ENCODE measurements at regions not wholly inside any gene's neighbourhood (a gene's known extent, or its start where the extent isn't known, plus 50 kb on each side); places are given as distances from the start of the nearest gene placed in this dataset.

GRCh38 chr17:33941744-33942143, 313.3 kb upstream of the CCL2 start:
- in situ Hi-C loops (cut with MboI; ENCODE audit: low sequenced_read_pairs) (no loop called here), dilution Hi-C loops (cut with HindIII; ENCODE audit: low sequenced_read_pairs, unreplicated experiment) (no loop called here)
- H3K79me1 ChIP-seq (ENCODE audit: low read depth in 1 of 2, low read length in 2 of 2), result no peaks in the 10 kb centered on the region

More at GRCh38 chr17:33941744-33942143, 313.3 kb upstream of the CCL2 start:
- no peak overlapping the region for H2AFZ ChIP-seq (replicated peaks; ENCODE audit: low read length, poor library complexity)
- no peak overlapping the region for H2AK5ac ChIP-seq (ENCODE audit: low read depth, low read length)
- H4K20me1 ChIP-seq (ENCODE audit: insufficient read depth, low read length), result no peaks in the 10 kb centered on the region
- POLR2A ChIA-PET (ENCODE audit: unreplicated experiment), result no interaction called here
- no peaks in the 10 kb centered on the region for H3K9me3 ChIP-seq (ENCODE audit: control insufficient read depth, insufficient read depth, low read length)
- H4K91ac ChIP-seq (ENCODE audit: insufficient read depth, low read depth, low read length), result no peak overlapping the region
- TF ChIP-seq FOS (IDR thresholded peaks at IDR 0.05; ENCODE audit: low read depth, low read length) (no peak), MAZ (IDR thresholded peaks at IDR 0.05; ENCODE audit: borderline replicate concordance, low read depth, low read length) (no peak), ELK1 (IDR thresholded peaks at IDR 0.05; ENCODE audit: borderline replicate concordance, low read depth, low read length) (no peak), CHD1 (IDR thresholded peaks at IDR 0.05; ENCODE audit: low read depth, low read length) (no peak), CEBPB (IDR thresholded peaks at IDR 0.05; ENCODE audit: low read depth, low read length) (no peak), CTCF (conservative IDR thresholded peaks at IDR 0.05; ENCODE audit: low read depth, low read length) (no peak), NFE2L2 (IDR thresholded peaks at IDR 0.05; ENCODE audit: low read depth, low read length) (no peak), RCOR1 (IDR thresholded peaks at IDR 0.05; ENCODE audit: insufficient replicate concordance, low read length) (no peak)
- DNase-seq (no peak), ATAC-seq (ENCODE audit: low read depth) (no peak)
- WGBS, 2 experiments (ENCODE audit: extremely low coverage in 2 of 2, insufficient read length in 1 of 2), result no CpG with 5 or more reads among the region's 6 CpGs
- H2BK120ac ChIP-seq (ENCODE audit: low read depth, low read length), result no peak overlapping the region
- no peak overlapping the region for H3K9ac ChIP-seq (ENCODE audit: low read depth, low read length)
- no peak overlapping the region for H3K56ac ChIP-seq (ENCODE audit: extremely low read depth, insufficient read depth, low read length)
- no peaks in the 10 kb centered on the region for H3K9me1 ChIP-seq (ENCODE audit: insufficient read depth, low read length)
- intact Hi-C loops (cut with micrococcal nuclease), result no loop called here
- H3K4me1 ChIP-seq (ENCODE audit: control insufficient read depth, insufficient read depth, low read length), result no peaks in the 10 kb centered on the region
- no peak overlapping the region for H4K8ac ChIP-seq (ENCODE audit: low read depth in 2 of 2, low read length in 2 of 2)
- H2AK9ac ChIP-seq (replicated peaks; ENCODE audit: low read depth, low read length, poor library complexity), result no peak overlapping the region
- no peak overlapping the region for H3K4me3 ChIP-seq (ENCODE audit: insufficient read depth, low read depth, low read length)
- H3K27me3 ChIP-seq (ENCODE audit: control insufficient read depth, insufficient read depth, low read length), result no peaks in the 10 kb centered on the region
- no peak overlapping the region for H3K27ac ChIP-seq (ENCODE audit: insufficient read depth, low read length)
- no peaks in the 10 kb centered on the region for H3K36me3 ChIP-seq (ENCODE audit: control insufficient read depth, insufficient read depth, low read length)
- CTCF ChIA-PET, result no interaction called here
- H3K23ac ChIP-seq (ENCODE audit: low read depth, low read length), result no peak overlapping the region
- no peak overlapping the region for H4K5ac ChIP-seq (ENCODE audit: low read depth, low read length)
- no peak overlapping the region for H3K4me2 ChIP-seq (ENCODE audit: low read depth, low read length)
- H2BK20ac ChIP-seq (ENCODE audit: low read depth, low read length), result no peak overlapping the region
- BruUV-seq (replicated peaks), result no TSS peak
- H2BK5ac ChIP-seq (ENCODE audit: low read depth, low read length, poor library complexity, severe bottlenecking), result no peak overlapping the region
- no peak overlapping the region for H3K14ac ChIP-seq (replicated peaks; ENCODE audit: low read depth, low read length)
- H3K4ac ChIP-seq (ENCODE audit: low read depth, low read length), result no peak overlapping the region
- no peak overlapping the region for H2BK15ac ChIP-seq (ENCODE audit: low read depth, low read length)
- H3K18ac ChIP-seq (ENCODE audit: low read depth, low read length), result no peak overlapping the region

All from IMR-90 (cell line).